Activated T-cell treated with anti-CD3 and anti-CD28 coated beads, Interleukin-2, amount 50 U/mL, for 4 hours (primary cell): ENCODE measurements at regions not wholly inside any gene's neighbourhood (a gene's known extent, or its start where the extent isn't known, plus 50 kb on each side); places are given as distances from the start of the nearest gene placed in this dataset.

ENCODE experiments used
- ATAC-seq, 2 donors: fragments of 200-7000 bp; cut with Tn5 transposase; one replicate each; pipeline ENCODE4 v1.10.0; 2021
- DNase-seq: peaks from one replicate; pipeline ENCODE4 v3.0.0-alpha.2; 2020
- H3K27me3 Mint-ChIP-seq: one replicate; pipeline ENCODE4 v1.8.0; 2021; ENCODE audit warnings: low read depth, mixed read lengths
- H3K36me3 Mint-ChIP-seq: one replicate; pipeline ENCODE4 v1.8.0; 2022; ENCODE audit warnings: mixed read lengths; ENCODE audit not compliant: insufficient read depth
- H3K4me1 Mint-ChIP-seq: one replicate; pipeline ENCODE4 v1.8.0; 2021; ENCODE audit warnings: low read depth, mixed read lengths
- H3K4me3 Mint-ChIP-seq: one replicate; pipeline ENCODE4 v1.8.0; 2021; ENCODE audit warnings: mild to moderate bottlenecking, moderate library complexity, mixed read lengths
- H3K9me3 Mint-ChIP-seq: one replicate; pipeline ENCODE4 v1.8.0; 2021; ENCODE audit warnings: mixed read lengths

GRCh38 chr6:23589811-23590210, 536.2 kb upstream of the NRSN1 start:
- no peak for ATAC-seq
- no peaks in the 10 kb centered on the region for H3K4me1 Mint-ChIP-seq
- no peak overlapping the region for H3K4me3 Mint-ChIP-seq
- no peak for DNase-seq
- H3K9me3 Mint-ChIP-seq: peaks cover 3% of the 10 kb centered on the region
- H3K36me3 Mint-ChIP-seq: no peaks in the 10 kb centered on the region
- no peaks in the 10 kb centered on the region for H3K27me3 Mint-ChIP-seq

- no peaks in the 10 kb centered on the region for H3K27me3 Mint-ChIP-seq
- no peak overlapping the region for H3K4me3 Mint-ChIP-seq
- H3K9me3 Mint-ChIP-seq: no peaks in the 10 kb centered on the region
- H3K36me3 Mint-ChIP-seq: no peaks in the 10 kb centered on the region
- DNase-seq (no peak), ATAC-seq (no peak)
- no peaks in the 10 kb centered on the region for H3K4me1 Mint-ChIP-seq
These were observed 535.4 kb upstream of the NRSN1 start for GRCh38 chr6:23590498-23591126.

DNA sequence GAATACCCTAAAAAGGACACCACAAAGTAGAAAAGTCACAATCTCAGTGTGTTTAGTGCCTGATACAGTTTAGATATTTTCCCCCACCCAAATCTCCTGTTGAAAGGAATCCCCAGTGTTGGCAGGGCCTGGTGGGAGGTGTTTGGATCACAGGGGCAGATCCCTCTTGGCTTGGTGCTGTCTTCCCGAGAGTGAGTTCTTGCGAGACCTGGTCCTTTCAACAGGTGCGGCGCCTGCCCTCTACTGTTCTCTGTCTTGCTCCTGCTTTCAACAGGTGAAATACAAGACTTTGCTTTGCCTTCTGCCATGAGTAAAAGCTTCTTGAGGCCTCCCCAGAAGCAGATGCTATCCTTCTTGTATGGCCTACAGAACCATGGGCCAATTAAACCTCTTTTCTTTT, 534.3 kb upstream of the NRSN1 start:
- ATAC-seq (no peak), DNase-seq (no peak)
- Mint-ChIP-seq H3K4me1 (no peaks in the 10 kb centered on the region), H3K4me3 (no peak overlapping the region), H3K9me3 (no peaks in the 10 kb centered on the region), H3K36me3 (no peaks in the 10 kb centered on the region), H3K27me3 (no peaks in the 10 kb centered on the region)

DNA sequence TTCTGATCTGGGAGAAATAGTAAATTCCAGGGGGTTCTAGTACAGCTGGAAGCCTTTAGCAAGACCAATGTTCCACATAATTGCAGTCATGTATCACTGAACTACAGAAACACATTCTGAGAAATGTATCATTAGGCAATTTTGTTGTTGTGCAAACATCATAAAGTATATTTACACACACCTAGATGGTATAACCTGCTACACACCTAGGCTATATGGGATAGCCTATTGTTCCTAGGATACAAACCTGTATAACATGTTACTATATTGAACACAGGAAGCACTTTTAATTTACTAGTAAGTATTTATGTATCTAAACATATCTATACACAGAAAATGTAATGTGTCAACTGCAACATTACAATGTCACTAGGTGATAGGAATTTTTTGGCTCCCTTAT, 525.9 kb upstream of the NRSN1 start:
- no peak for ATAC-seq
- peaks cover 29% of the 10 kb centered on the region for H3K9me3 Mint-ChIP-seq
- H3K4me1 Mint-ChIP-seq: no peaks in the 10 kb centered on the region
- no peaks in the 10 kb centered on the region for H3K36me3 Mint-ChIP-seq
- H3K27me3 Mint-ChIP-seq: no peaks in the 10 kb centered on the region
- DNase-seq: no peak
- no peak overlapping the region for H3K4me3 Mint-ChIP-seq

- Mint-ChIP-seq H3K36me3 (no peaks in the 10 kb centered on the region), H3K27me3 (no peaks in the 10 kb centered on the region), H3K9me3 (peaks cover 29% of the 10 kb centered on the region), H3K4me3 (no peak overlapping the region), H3K4me1 (no peaks in the 10 kb centered on the region)
- DNase-seq (no peak), ATAC-seq (no peak)
These were observed 524.1 kb upstream of the NRSN1 start for GRCh38 chr6:23601811-23602345.

GRCh38 chr6:23608931-23609435, 517.0 kb upstream of the NRSN1 start:
- Mint-ChIP-seq H3K4me3 (no peak overlapping the region), H3K9me3 (peaks cover 8% of the 10 kb centered on the region), H3K36me3 (no peaks in the 10 kb centered on the region), H3K4me1 (no peaks in the 10 kb centered on the region), H3K27me3 (no peaks in the 10 kb centered on the region)
- DNase-seq (no peak), ATAC-seq (no peak)

- H3K36me3 Mint-ChIP-seq: no peaks in the 10 kb centered on the region
- peaks cover 3% of the 10 kb centered on the region for H3K9me3 Mint-ChIP-seq
- H3K4me1 Mint-ChIP-seq: no peaks in the 10 kb centered on the region
- H3K27me3 Mint-ChIP-seq: no peaks in the 10 kb centered on the region
- DNase-seq: no peak
- no peak overlapping the region for H3K4me3 Mint-ChIP-seq
- ATAC-seq: no peak
These were observed 514.1 kb upstream of the NRSN1 start for GRCh38 chr6:23611776-23612381.

GRCh38 chr6:23618366-23618765, 507.6 kb upstream of the NRSN1 start:
- Mint-ChIP-seq H3K9me3 (peaks cover 10% of the 10 kb centered on the region), H3K4me3 (no peak overlapping the region), H3K27me3 (no peaks in the 10 kb centered on the region), H3K4me1 (no peaks in the 10 kb centered on the region), H3K36me3 (no peaks in the 10 kb centered on the region)
- ATAC-seq: no peak
- no peak for DNase-seq

GRCh38 chr6:23620911-23621401, 505.1 kb upstream of the NRSN1 start:
- Mint-ChIP-seq H3K4me1 (no peaks in the 10 kb centered on the region), H3K9me3 (peaks cover 10% of the 10 kb centered on the region), H3K36me3 (no peaks in the 10 kb centered on the region), H3K27me3 (no peaks in the 10 kb centered on the region), H3K4me3 (no peak overlapping the region)
- DNase-seq (no peak), ATAC-seq (no peak)

DNA sequence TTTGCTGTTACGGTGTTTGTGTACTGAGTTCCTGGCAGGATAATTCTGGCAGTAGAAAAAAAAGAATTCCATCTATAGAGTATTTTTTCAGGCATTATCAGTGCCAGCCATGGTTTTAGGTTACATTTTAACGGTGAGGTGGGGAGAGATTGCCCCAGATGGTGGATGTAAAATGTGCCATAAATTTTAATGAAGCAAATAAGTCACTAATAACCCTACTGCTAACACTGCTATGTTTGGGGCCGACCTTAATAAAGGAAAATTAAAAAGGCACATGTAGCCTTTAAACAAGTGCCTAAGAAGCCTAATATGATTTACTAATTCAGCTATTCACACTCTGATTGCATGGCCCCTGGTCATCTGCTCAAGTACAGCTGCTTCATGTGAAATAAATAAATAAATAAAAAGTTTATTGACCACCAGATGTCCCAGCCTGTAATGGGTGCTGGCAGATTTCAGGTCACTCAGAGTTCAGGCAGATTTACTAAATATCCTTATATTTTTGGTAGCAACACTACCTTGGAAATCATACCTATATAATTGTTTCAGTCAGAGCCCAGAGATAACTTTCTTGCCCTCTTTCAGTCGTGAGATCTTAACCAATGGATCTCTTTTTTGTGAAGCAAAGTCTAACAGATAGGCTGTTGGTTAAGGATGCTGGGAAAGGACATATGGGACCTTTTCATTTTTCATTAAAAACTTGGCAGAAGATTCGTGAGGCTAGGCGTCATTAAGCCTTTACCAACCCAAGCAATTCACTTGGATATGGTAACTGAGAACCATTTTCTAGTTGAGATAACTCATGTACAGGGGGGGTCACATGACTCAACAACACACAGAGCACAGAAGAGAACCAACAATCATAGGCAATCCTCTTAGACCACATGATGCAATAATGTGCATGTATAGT, 495.0 kb upstream of the NRSN1 start:
- ATAC-seq (no peak), DNase-seq (no peak)
- no peaks in the 10 kb centered on the region for H3K9me3 Mint-ChIP-seq
- no peaks in the 10 kb centered on the region for H3K27me3 Mint-ChIP-seq
- H3K36me3 Mint-ChIP-seq: no peaks in the 10 kb centered on the region
- no peaks in the 10 kb centered on the region for H3K4me1 Mint-ChIP-seq
- no peak overlapping the region for H3K4me3 Mint-ChIP-seq

- Mint-ChIP-seq H3K4me3 (no peak overlapping the region), H3K9me3 (no peaks in the 10 kb centered on the region), H3K4me1 (no peaks in the 10 kb centered on the region), H3K27me3 (no peaks in the 10 kb centered on the region), H3K36me3 (no peaks in the 10 kb centered on the region)
- ATAC-seq (no peak), DNase-seq (no peak)
These were observed 492.0 kb upstream of the NRSN1 start for GRCh38 chr6:23633996-23634395.

GRCh38 chr6:23635150-23635549, 490.9 kb upstream of the NRSN1 start:
- no peaks in the 10 kb centered on the region for H3K27me3 Mint-ChIP-seq
- no peaks in the 10 kb centered on the region for H3K4me1 Mint-ChIP-seq

DNA sequence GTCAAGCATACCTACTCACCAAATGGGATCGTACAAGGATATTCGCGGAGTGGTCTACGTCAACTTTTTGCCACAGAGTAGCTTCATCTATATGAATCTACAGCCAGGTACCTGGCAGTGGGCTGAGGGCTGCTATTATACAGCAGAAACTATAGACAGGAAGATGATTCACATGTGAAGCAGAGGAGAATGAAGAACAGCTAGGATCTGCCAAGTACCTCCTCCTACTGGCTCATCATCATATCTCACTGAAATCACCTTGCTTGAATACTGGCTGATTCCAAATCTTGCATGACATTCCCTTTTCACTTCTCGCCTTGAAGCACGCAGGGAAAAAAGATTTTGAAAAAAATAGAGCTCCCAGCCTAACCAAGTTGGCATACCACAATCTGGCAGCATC, 488.7 kb upstream of the NRSN1 start:
- no peak overlapping the region for H3K4me3 Mint-ChIP-seq
- no peaks in the 10 kb centered on the region for H3K4me1 Mint-ChIP-seq
- no peak for DNase-seq
- H3K36me3 Mint-ChIP-seq: no peaks in the 10 kb centered on the region
- no peaks in the 10 kb centered on the region for H3K9me3 Mint-ChIP-seq
- no peaks in the 10 kb centered on the region for H3K27me3 Mint-ChIP-seq
- ATAC-seq: no peak

More at GRCh38 chr6:23635150-23635549, 490.9 kb upstream of the NRSN1 start:
- Mint-ChIP-seq H3K36me3 (no peaks in the 10 kb centered on the region), H3K4me3 (no peak overlapping the region), H3K9me3 (no peaks in the 10 kb centered on the region)
- no peak for ATAC-seq
- no peak for DNase-seq

DNA sequence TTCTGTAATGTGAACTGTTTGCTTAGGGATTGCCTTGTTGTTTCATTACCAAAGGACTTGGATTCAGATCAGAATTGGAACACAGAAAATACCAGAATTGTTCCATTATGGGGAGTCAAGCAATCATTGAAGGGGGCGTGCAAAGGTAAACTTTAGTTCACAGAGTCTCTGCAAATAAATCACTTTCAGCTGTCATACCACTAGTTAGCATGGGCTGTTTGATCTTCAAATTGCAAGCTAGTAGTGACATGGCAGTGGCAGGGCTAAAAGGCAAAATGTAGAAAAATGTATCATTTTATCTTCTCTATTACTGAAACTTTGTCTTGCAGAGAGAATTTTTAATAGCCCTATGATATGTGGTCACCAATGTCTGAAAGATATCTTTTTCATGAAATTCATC, 483.2 kb upstream of the NRSN1 start:
- Mint-ChIP-seq H3K36me3 (no peaks in the 10 kb centered on the region), H3K27me3 (no peaks in the 10 kb centered on the region), H3K4me1 (no peaks in the 10 kb centered on the region), H3K9me3 (no peaks in the 10 kb centered on the region), H3K4me3 (no peak overlapping the region)
- no peak for DNase-seq
- ATAC-seq: no peak
